ENCODE measurements at regions not wholly inside any gene's neighbourhood (a gene's known extent, or its start where the extent isn't known, plus 50 kb on each side); places are given as distances from the start of the nearest gene placed in this dataset.

- no peak overlapping the region for H2AFZ ChIP-seq (ENCODE audit: low read length)
- DNase-seq (ENCODE audit: low read depth in 1 of 2, low spot score in 2 of 2): no peak
- TF ChIP-seq RFX5 (IDR thresholded peaks at IDR 0.05; ENCODE audit: borderline replicate concordance, low read depth, low read length) (no peak), KDM4A (IDR thresholded peaks at IDR 0.05; ENCODE audit: low read depth, low read length, severe bottlenecking) (no peak)
Observed at GRCh38 chr1:2910211-2910610, 108.7 kb upstream of the TTC34 start.

More at GRCh38 chr1:2910211-2910610, 108.7 kb upstream of the TTC34 start:
- Histone ChIP-seq H3K56ac (replicated peaks; ENCODE audit: insufficient read length, low read depth, low read length) (no peak overlapping the region), H3K4me1 (replicated peaks in 1 of 4; ENCODE audit: control insufficient read depth in 3 of 4, insufficient read depth in 4 of 4, low read length in 3 of 4) (no peaks in the 10 kb centered on the region), H2BK120ac (replicated peaks; ENCODE audit: low read depth, low read length) (no peak overlapping the region), H3K4ac (replicated peaks; ENCODE audit: insufficient read length, low read depth, low read length) (no peak overlapping the region), H3K79me2 (ENCODE audit: control insufficient read depth in 1 of 2, insufficient read depth in 2 of 2, low read length in 2 of 2) (no peaks in the 10 kb centered on the region), H3K14ac (ENCODE audit: insufficient read length) (no peak overlapping the region), H3K23ac (ENCODE audit: insufficient read length) (no peak overlapping the region), H3K9ac (replicated peaks in 1 of 4; ENCODE audit: extremely low read depth in 1 of 4, low read depth in 3 of 4, low read length in 3 of 4) (no peak overlapping the region), H3K27me3 (replicated peaks in 1 of 4; ENCODE audit: control insufficient read depth in 3 of 4, extremely low read depth in 1 of 4, insufficient read depth in 3 of 4, low read length in 3 of 4) (no peaks in the 10 kb centered on the region), H3K4me3 (ENCODE audit: extremely low read depth in 1 of 4, insufficient read depth in 2 of 4, low read depth in 3 of 4, low read length in 4 of 4) (no peak overlapping the region), H3K23me2 (ENCODE audit: low read depth, low read length) (no peaks in the 10 kb centered on the region), H3K18ac (ENCODE audit: extremely low read depth, low read length) (no peak overlapping the region), H3K27ac (ENCODE audit: low read depth, low read length) (no peak overlapping the region), H2AK5ac (ENCODE audit: low read depth, low read length) (no peak overlapping the region), H4K91ac (replicated peaks; ENCODE audit: insufficient read length, low read length) (no peak overlapping the region), H2BK15ac (ENCODE audit: low read length) (no peak overlapping the region), H4K8ac (ENCODE audit: extremely low read depth, insufficient read depth, low read length) (no peak overlapping the region; the same call in 1 of the 2 replicates), H4K20me1 (replicated peaks in 1 of 2; ENCODE audit: control insufficient read depth in 1 of 2, insufficient read depth in 2 of 2, low read length in 2 of 2) (no peaks in the 10 kb centered on the region), H3K79me1 (ENCODE audit: low read depth, low read length) (no peaks in the 10 kb centered on the region), H3K36me3 (ENCODE audit: control insufficient read depth in 2 of 4, insufficient read depth in 4 of 4, low read length in 3 of 4) (peaks cover 0 to 1% (median 0%) of the 10 kb centered on the region in 4 experiments; a peak in 1 of 8 replicates), H2BK5ac (ENCODE audit: low read depth, low read length) (no peak overlapping the region), H3K4me2 (ENCODE audit: insufficient read depth in 1 of 2, low read depth in 2 of 2, low read length in 2 of 2) (no peak overlapping the region), H2BK12ac (ENCODE audit: low read depth, low read length) (no peak overlapping the region), H2BK20ac (ENCODE audit: low read length) (no peak overlapping the region), H4K5ac (ENCODE audit: insufficient read length, low read depth, low read length) (no peak overlapping the region), H3K9me3 (ENCODE audit: insufficient read depth in 2 of 2, low read depth in 1 of 2, low read length in 1 of 2) (peaks cover 84 to 100% of the 10 kb centered on the region in 2 experiments)
- no peak for FAIRE-seq
- ChIA-PET CTCF (ENCODE audit: partially characterized antibody) (no interaction called here), POLR2A (ENCODE audit: partially characterized antibody) (no interaction called here)
- 87% methylated on average over 11 of the region's 11 CpGs; no CpG with 5 or more reads in 1 of the 2 experiments for WGBS, 2 experiments (ENCODE audit: extremely low coverage in 1 of 2, insufficient coverage in 1 of 2, insufficient read length in 1 of 2, insufficient replicate concordance in 2 of 2, low coverage in 1 of 2, low lambda C conversion rate in 2 of 2, missing lambda C conversion rate in 1 of 2)
